ENCODE measurements at regions not wholly inside any gene's neighbourhood (a gene's known extent, or its start where the extent isn't known, plus 50 kb on each side); places are given as distances from the start of the nearest gene placed in this dataset.

- in situ Hi-C loops (cut with HindIII; ENCODE audit: low pct_unique_long_range_greater_than_20kb, low sequenced_read_pairs) (no loop called here), intact Hi-C loops (cut with micrococcal nuclease; ENCODE audit: unreplicated experiment) (no loop called here)
- Histone ChIP-seq H3K27ac (ENCODE audit: low read length) (no peak overlapping the region), H3K4me3 (ENCODE audit: low read depth in 2 of 2, low read length in 2 of 2) (no peak overlapping the region), H3K27me3 (ENCODE audit: control insufficient read depth, insufficient read depth, low read length) (no peaks in the 10 kb centered on the region), H3K9me3 (ENCODE audit: control insufficient read depth, insufficient read depth, low read depth, low read length) (no peaks in the 10 kb centered on the region), H3K4me1 (ENCODE audit: control insufficient read depth, insufficient read depth, low read length) (no peaks in the 10 kb centered on the region), H3K36me3 (ENCODE audit: control insufficient read depth, insufficient read depth, low read length) (no peaks in the 10 kb centered on the region)
- ATAC-seq (no peak), DNase-seq (ENCODE audit: low read depth, low spot score) (no peak)
- no peak for TF ChIP-seq TCF7L2 (IDR thresholded peaks at IDR 0.05; ENCODE audit: low read depth, low read length)
- no peak for TF ChIP-seq SIN3A (IDR thresholded peaks at IDR 0.05; ENCODE audit: borderline replicate concordance, insufficient read depth, low read depth, low read length)
- TF ChIP-seq POLR2AphosphoS5 (IDR thresholded peaks at IDR 0.05; ENCODE audit: low read depth, low read length) = no peak
- TF ChIP-seq CTCF (IDR thresholded peaks at IDR 0.05) = no peak
- TF ChIP-seq REST (IDR thresholded peaks at IDR 0.05; ENCODE audit: insufficient read depth in 1 of 2, low read depth in 2 of 2, low read length in 1 of 2) = no peak
- no TSS peak for BruUV-seq (replicated peaks)
- ChIA-PET CTCF (no interaction called here), POLR2A (no interaction called here)
Observed at GRCh38 chr9:81259896-81260295, 429.5 kb downstream of the TLE1 start.

GRCh38 chr9:81256368-81256767, 433.0 kb downstream of the TLE1 start:
- ChIA-PET POLR2A (no interaction called here), CTCF (no interaction called here)
- ATAC-seq (no peak), DNase-seq (ENCODE audit: low read depth, low spot score) (no peak)
- intact Hi-C loops (cut with micrococcal nuclease; ENCODE audit: unreplicated experiment) = no loop called here
- Histone ChIP-seq H3K27me3 (ENCODE audit: control insufficient read depth, insufficient read depth, low read length) (no peaks in the 10 kb centered on the region), H3K27ac (ENCODE audit: low read length) (no peak overlapping the region), H3K4me1 (ENCODE audit: control insufficient read depth, insufficient read depth, low read length) (no peaks in the 10 kb centered on the region), H3K9me3 (ENCODE audit: control insufficient read depth, insufficient read depth, low read depth, low read length) (no peaks in the 10 kb centered on the region), H3K4me3 (ENCODE audit: low read depth in 2 of 2, low read length in 2 of 2) (no peak overlapping the region), H3K36me3 (ENCODE audit: control insufficient read depth, insufficient read depth, low read length) (no peaks in the 10 kb centered on the region)
- TF ChIP-seq TCF7L2 (IDR thresholded peaks at IDR 0.05; ENCODE audit: low read depth, low read length) = no peak
- BruUV-seq (replicated peaks) = no TSS peak
- in situ Hi-C loops (cut with HindIII; ENCODE audit: low pct_unique_long_range_greater_than_20kb, low sequenced_read_pairs) = no loop called here

GRCh38 chr9:81250606-81251005, 438.7 kb downstream of the TLE1 start:
- Histone ChIP-seq H3K9me3 (ENCODE audit: control insufficient read depth, insufficient read depth, low read depth, low read length) (no peaks in the 10 kb centered on the region), H3K4me1 (ENCODE audit: control insufficient read depth, insufficient read depth, low read length) (no peaks in the 10 kb centered on the region), H3K27ac (ENCODE audit: low read length) (no peak overlapping the region), H3K27me3 (ENCODE audit: control insufficient read depth, insufficient read depth, low read length) (no peaks in the 10 kb centered on the region), H3K36me3 (ENCODE audit: control insufficient read depth, insufficient read depth, low read length) (no peaks in the 10 kb centered on the region), H3K4me3 (ENCODE audit: low read depth in 2 of 2, low read length in 2 of 2) (no peak overlapping the region)
- DNase-seq (ENCODE audit: low read depth, low spot score) = no peak
- intact Hi-C loops (cut with micrococcal nuclease; ENCODE audit: unreplicated experiment) (no loop called here), in situ Hi-C loops (cut with HindIII; ENCODE audit: low pct_unique_long_range_greater_than_20kb, low sequenced_read_pairs) (no loop called here)
- TF ChIP-seq SIN3A (IDR thresholded peaks at IDR 0.05; ENCODE audit: borderline replicate concordance, insufficient read depth, low read depth, low read length) = no peak
- no peak for TF ChIP-seq POLR2AphosphoS5 (IDR thresholded peaks at IDR 0.05; ENCODE audit: low read depth, low read length)
- TF ChIP-seq CTCF (IDR thresholded peaks at IDR 0.05) = no peak
- no peak for TF ChIP-seq REST (IDR thresholded peaks at IDR 0.05; ENCODE audit: insufficient read depth in 1 of 2, low read depth in 2 of 2, low read length in 1 of 2)
- no peak for TF ChIP-seq TCF7L2 (IDR thresholded peaks at IDR 0.05; ENCODE audit: low read depth, low read length)
- ChIA-PET POLR2A (no interaction called here), CTCF (no interaction called here)
- no TSS peak for BruUV-seq (replicated peaks)
- no peak for ATAC-seq

All from Panc1 (cell line).